Kidney (tissue), 13 donors: ENCODE measurements at regions not wholly inside any gene's neighbourhood (a gene's known extent, or its start where the extent isn't known, plus 50 kb on each side); places are given as distances from the start of the nearest gene placed in this dataset.
A peak's percentile ranks its signal among the peaks of the same experiment; 100 is the strongest.

ENCODE experiments used
- DNase-seq, 5 donors: peaks; one replicate each; pipeline ENCODE4 v3.0.0-alpha.2; 2013 to 2020
- FAIRE-seq: peaks from 2 replicates; lab custom pipeline; 2012; peaks lifted over from hg19 to GRCh38; lab: Jason Lieb, UNC
- H3K27ac ChIP-seq, 2 donors: one replicate each; pipeline ENCODE4 v1.7.0; 2013; ENCODE audit warnings: low read depth in 2 of 2, low read length in 2 of 2, inconsistent platforms in 1 of 2
- H3K27me3 ChIP-seq: one replicate; pipeline ENCODE4 v1.7.1; 2013; ENCODE audit warnings: low read length, inconsistent platforms; ENCODE audit not compliant: control insufficient read depth, insufficient read depth
- H3K36me3 ChIP-seq, 3 donors: one replicate each; pipeline versions ENCODE4 v1.7.0 to v1.7.1; 2013; ENCODE audit warnings: low read length in 3 of 3, control low read depth in 1 of 3, inconsistent platforms in 1 of 3; ENCODE audit not compliant: insufficient read depth in 3 of 3, control insufficient read depth in 2 of 3
- H3K4me1 ChIP-seq, 3 donors: one replicate each; pipeline versions ENCODE4 v1.7.0 to v1.7.1; 2013; ENCODE audit warnings: low read length in 3 of 3, inconsistent platforms in 1 of 3, low read depth in 1 of 3; ENCODE audit not compliant: control insufficient read depth in 2 of 3, insufficient read depth in 2 of 3
- H3K4me3 ChIP-seq, 3 donors: one replicate each; pipeline versions ENCODE4 v1.7.0 to v1.8.1; 2013; ENCODE audit warnings: low read length in 3 of 3, control low read depth in 1 of 3, inconsistent platforms in 1 of 3
- H3K9ac ChIP-seq, 3 donors: one replicate each; pipeline versions ENCODE4 v1.7.0 to v1.7.1; 2013; ENCODE audit warnings: low read length in 3 of 3, control low read depth in 1 of 3, inconsistent platforms in 1 of 3
- H3K9me3 ChIP-seq, 3 donors: one replicate each; pipeline versions ENCODE4 v1.7.0 to v1.7.1; 2013; ENCODE audit warnings: low read length in 3 of 3, control low read depth in 1 of 3, inconsistent platforms in 1 of 3; ENCODE audit not compliant: control insufficient read depth in 2 of 3, insufficient read depth in 1 of 3
- intact Hi-C: fragments of 100-400 bp; cut with DNase I; formaldehyde crosslinking; loops from one replicate; pipeline ENCODE4 v1.11.1; 2022
- TF ChIP-seq, protein P1 (sequence below): IDR thresholded peaks from 3 replicates; pipeline ENCODE4 v1.5.1; 2012; ENCODE audit warnings: mild to moderate bottlenecking, moderate library complexity, borderline replicate concordance; ENCODE audit not compliant: insufficient read depth; ENCODE audit errors: extremely low read depth
- donor health status: control.
- donor health status: control.
- donor health status: control.
- donor health status: control.
- donor health status: control.
- donor health status: DM: yes; HTN: yes; CAD: no.
- donor health status: Normal renal cell carcinoma (clear cell type).

DNA sequence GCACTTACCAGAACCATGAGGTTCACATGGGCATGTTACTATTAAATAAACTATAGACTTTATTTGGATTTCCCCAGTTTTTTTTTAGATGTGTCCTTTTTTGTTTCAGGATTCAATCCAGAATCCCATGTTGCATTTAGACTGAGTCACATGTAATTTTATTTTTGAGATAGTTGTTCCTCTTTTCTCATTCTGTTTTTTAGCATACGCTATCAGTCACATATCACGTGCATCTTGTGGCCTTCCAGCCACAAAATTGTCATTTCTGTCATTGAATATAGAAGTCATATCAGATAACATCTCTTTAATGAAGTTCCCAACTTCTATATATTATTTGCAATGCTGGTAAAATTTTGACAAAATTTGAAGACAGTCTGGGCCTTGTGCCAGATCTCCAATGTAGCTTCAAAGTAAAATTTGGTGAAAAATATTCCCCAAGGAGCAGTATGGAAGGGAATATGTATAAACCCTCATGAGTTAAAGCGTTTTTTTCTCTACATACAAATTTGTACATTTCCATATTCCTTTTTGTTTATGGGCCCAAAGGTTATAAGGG, 132.3 kb upstream of the MKI67 start:
- Histone ChIP-seq H3K4me3 (no peak overlapping the region), H3K4me1 (no peaks in the 10 kb centered on the region), H3K9me3 (no peaks in the 10 kb centered on the region), H3K27ac (no peak overlapping the region), H3K9ac (no peak overlapping the region), H3K36me3 (no peaks in the 10 kb centered on the region), H3K27me3 (no peaks in the 10 kb centered on the region)
- DNase-seq: no peak
- no peak for FAIRE-seq
- TF ChIP-seq, protein P1, sequence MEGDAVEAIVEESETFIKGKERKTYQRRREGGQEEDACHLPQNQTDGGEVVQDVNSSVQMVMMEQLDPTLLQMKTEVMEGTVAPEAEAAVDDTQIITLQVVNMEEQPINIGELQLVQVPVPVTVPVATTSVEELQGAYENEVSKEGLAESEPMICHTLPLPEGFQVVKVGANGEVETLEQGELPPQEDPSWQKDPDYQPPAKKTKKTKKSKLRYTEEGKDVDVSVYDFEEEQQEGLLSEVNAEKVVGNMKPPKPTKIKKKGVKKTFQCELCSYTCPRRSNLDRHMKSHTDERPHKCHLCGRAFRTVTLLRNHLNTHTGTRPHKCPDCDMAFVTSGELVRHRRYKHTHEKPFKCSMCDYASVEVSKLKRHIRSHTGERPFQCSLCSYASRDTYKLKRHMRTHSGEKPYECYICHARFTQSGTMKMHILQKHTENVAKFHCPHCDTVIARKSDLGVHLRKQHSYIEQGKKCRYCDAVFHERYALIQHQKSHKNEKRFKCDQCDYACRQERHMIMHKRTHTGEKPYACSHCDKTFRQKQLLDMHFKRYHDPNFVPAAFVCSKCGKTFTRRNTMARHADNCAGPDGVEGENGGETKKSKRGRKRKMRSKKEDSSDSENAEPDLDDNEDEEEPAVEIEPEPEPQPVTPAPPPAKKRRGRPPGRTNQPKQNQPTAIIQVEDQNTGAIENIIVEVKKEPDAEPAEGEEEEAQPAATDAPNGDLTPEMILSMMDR: no peak
- intact Hi-C loops: no loop called here

DNA sequence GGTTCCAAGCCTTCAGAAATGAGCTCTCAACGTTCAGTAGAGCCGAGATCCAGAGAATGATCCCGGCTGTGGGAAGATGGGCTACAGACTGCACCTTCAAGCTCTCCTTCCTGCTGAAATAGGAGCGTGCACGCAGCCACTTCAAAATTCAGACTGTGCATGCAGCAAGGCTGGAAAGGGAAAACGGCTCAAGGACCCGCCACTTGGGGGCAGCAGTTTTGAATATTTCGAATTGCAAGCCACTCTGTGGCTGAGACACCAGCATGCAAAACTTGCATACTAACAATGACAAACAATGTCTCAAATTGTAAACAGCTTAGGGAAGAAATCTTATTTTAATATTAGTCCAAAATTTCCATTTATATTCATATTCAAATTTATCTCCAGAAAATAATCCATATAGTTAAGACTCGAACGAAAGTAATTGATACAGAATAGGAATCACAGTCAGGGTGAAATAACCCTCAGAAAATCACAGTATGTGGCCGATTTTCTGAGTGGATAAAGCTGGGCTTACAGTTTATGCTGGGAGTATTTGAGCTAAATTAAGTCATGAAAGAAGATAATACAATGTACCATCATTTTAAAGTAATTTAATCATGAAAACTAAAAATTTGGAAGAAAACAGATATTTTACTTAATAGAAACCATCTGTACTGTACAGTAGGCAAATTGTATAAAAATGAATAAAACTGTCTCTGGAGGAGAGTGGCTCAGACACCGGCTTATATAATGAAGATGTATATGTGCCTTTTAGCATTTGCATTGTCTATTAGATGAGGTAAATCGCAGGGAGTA, 137.9 kb upstream of the MKI67 start:
- Histone ChIP-seq H3K27me3 (peaks cover 14% of the 10 kb centered on the region), H3K9ac (no peak overlapping the region), H3K36me3 (no peaks in the 10 kb centered on the region), H3K4me1 (no peaks in the 10 kb centered on the region), H3K4me3 (no peak overlapping the region), H3K9me3 (no peaks in the 10 kb centered on the region), H3K27ac (no peak overlapping the region)
- intact Hi-C loops: no loop called here
- FAIRE-seq (peak; percentile 64), DNase-seq (peak in 4 of 5 donors; percentile 80 to 88 (median 82))
- TF ChIP-seq, protein P1: peak; percentile 55

DNA sequence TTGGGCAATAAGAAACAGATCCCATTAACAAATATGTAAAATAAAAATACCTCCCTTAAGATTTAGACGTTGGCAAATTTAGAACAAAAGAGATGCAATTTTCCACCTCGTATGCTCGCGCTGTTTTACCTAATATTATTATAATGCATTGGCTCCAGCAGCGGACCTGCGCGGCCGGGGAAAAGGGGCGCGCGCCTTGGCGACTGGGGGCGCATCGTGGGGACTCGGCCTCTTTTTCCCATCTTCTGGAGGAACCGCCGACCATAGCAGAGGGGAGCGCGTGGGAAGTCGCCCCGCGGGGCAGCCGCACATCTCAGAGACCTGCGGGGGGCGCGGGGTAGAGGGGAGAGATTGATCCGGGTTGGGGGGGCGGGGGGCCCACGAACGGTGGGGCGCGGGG, 139.4 kb upstream of the MKI67 start:
- Histone ChIP-seq H3K9ac (no peak overlapping the region), H3K9me3 (no peaks in the 10 kb centered on the region), H3K27me3 (peaks cover 14% of the 10 kb centered on the region), H3K36me3 (no peaks in the 10 kb centered on the region), H3K4me3 (no peak overlapping the region), H3K4me1 (no peaks in the 10 kb centered on the region), H3K27ac (no peak overlapping the region)
- TF ChIP-seq, protein P1: no peak
- intact Hi-C loops: no loop called here
- FAIRE-seq (no peak), DNase-seq (no peak)
